Activated T-helper 2 cell treated with anti-CD3 and anti-CD28 coated beads, Interferon-gamma antibody, Interleukin-2, Interleukin-4, amounts not matched to agents 10 μg/mL and 5 μg/mL and 100 μg/mL, durations not matched to agents 14 hours and 24 hours and 36 hours (primary cell): ENCODE measurements at regions not wholly inside any gene's neighbourhood (a gene's known extent, or its start where the extent isn't known, plus 50 kb on each side); places are given as distances from the start of the nearest gene placed in this dataset.

Experiments used
- DNase-seq: peaks from one replicate; pipeline ENCODE4 v3.0.0; 2021; ENCODE audit warnings: low spot score
- H3K27ac Mint-ChIP-seq: one replicate; pipeline ENCODE4 v1.8.0; 2021; ENCODE audit warnings: mixed read lengths
- H3K27me3 Mint-ChIP-seq: one replicate; pipeline ENCODE4 v1.8.0; 2021; ENCODE audit warnings: low read depth, mixed read lengths
- H3K36me3 Mint-ChIP-seq: one replicate; pipeline ENCODE4 v1.8.0; 2021; ENCODE audit warnings: low read depth, mixed read lengths
- H3K4me1 Mint-ChIP-seq: one replicate; pipeline ENCODE4 v1.8.0; 2021; ENCODE audit warnings: low read depth, mixed read lengths
- H3K4me3 Mint-ChIP-seq: one replicate; pipeline ENCODE4 v1.8.0; 2021; ENCODE audit warnings: low read depth, mild to moderate bottlenecking, moderate library complexity, mixed read lengths
- H3K9me3 Mint-ChIP-seq: one replicate; pipeline ENCODE4 v1.8.0; 2021; ENCODE audit warnings: mixed read lengths
- intact Hi-C: fragments of 100-400 bp; cut with micrococcal nuclease; formaldehyde crosslinking; loops from one replicate; pipeline ENCODE4 v1.15.1; 2023

DNA sequence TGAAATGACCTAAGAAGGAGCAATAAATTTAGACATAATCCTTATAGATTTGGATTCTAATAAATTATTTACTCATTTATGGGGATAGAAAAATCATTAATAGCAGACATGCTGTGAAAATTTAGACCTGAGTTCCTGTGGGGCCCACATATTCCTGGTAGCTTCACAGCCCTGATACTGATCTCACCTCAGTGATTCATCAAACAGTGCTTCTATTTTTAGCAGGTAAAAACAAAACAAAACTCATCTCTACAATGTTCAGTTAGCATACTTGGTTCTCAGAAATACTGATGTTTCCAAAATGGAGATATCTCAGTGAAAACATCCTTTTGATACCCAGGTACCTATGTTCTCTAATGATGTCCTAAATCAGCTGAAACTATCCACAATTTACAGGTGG is 841.1 kb upstream of the SORCS1 start:
- no peak for DNase-seq
- peaks cover 31% of the 10 kb centered on the region for H3K9me3 Mint-ChIP-seq
- peaks cover 9% of the 10 kb centered on the region for H3K4me1 Mint-ChIP-seq
- peak overlapping the region; percentile 49 for H3K27ac Mint-ChIP-seq
- peaks cover 3% of the 10 kb centered on the region for H3K36me3 Mint-ChIP-seq
- no peaks in the 10 kb centered on the region for H3K27me3 Mint-ChIP-seq
- no peak overlapping the region for H3K4me3 Mint-ChIP-seq
- intact Hi-C loops = loop anchor here (1.0 kb wide), 1 partner anchor 9 kb away; no protein-coding TSS in a partner anchor

DNA sequence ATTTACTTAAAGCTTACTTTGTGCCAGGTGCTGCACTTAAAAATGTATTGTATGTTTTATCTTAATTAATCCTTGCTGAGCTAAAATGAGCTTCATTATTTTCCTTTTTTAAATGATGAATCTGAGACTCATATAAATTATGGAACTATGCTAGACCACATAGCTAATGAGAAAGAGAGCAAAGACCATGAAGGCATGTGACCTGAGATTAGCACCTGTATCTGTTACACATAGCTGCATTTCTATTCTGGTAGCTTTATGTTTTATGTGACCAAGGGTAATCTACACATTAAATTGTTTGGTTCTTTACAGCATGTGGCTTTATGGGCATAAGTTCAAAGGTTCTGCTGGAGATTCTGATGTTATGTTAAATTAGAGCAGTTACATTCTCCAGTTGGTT is 839.1 kb upstream of the SORCS1 start:
- Mint-ChIP-seq H3K4me3 (no peak overlapping the region), H3K36me3 (peaks cover 3% of the 10 kb centered on the region)
- intact Hi-C loops = no loop called here

GRCh38 chr10:108003061-108003460 is 838.6 kb upstream of the SORCS1 start:
- H3K27me3 Mint-ChIP-seq = no peaks in the 10 kb centered on the region
- no peak for DNase-seq
- H3K4me1 Mint-ChIP-seq = peaks cover 10% of the 10 kb centered on the region
- intact Hi-C loops = no loop called here
- peaks cover 23% of the 10 kb centered on the region for H3K9me3 Mint-ChIP-seq
- no peak overlapping the region for H3K4me3 Mint-ChIP-seq
- H3K27ac Mint-ChIP-seq = no peak overlapping the region
- peaks cover 3% of the 10 kb centered on the region for H3K36me3 Mint-ChIP-seq

More for the DNA sequence above, 839.1 kb upstream of the SORCS1 start:
- H3K4me1 Mint-ChIP-seq = peaks cover 10% of the 10 kb centered on the region
- H3K27ac Mint-ChIP-seq = no peak overlapping the region
- H3K9me3 Mint-ChIP-seq = peaks cover 28% of the 10 kb centered on the region
- DNase-seq = no peak
- no peaks in the 10 kb centered on the region for H3K27me3 Mint-ChIP-seq

DNA sequence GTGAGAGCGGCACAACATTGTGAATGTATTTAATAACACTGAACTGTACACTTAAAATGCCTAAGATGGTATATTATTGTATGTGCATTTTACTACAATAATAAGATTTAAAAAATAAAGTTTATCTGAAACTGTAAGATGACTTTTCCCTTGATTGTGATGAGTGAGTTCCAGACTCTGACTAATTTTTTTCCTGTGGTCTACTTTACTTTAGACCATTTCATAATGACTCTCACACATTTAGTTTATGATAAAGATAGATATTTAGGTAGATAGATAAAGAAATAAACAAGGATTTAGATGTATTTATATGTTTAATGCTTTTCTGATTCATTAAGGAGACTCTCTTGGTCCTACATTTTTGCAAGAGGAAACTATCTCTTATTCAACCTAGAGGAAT is 835.9 kb upstream of the SORCS1 start:
- Mint-ChIP-seq H3K27ac (no peak overlapping the region), H3K9me3 (peaks cover 6% of the 10 kb centered on the region), H3K4me1 (peaks cover 6% of the 10 kb centered on the region), H3K4me3 (no peak overlapping the region), H3K27me3 (no peaks in the 10 kb centered on the region), H3K36me3 (no peaks in the 10 kb centered on the region)
- intact Hi-C loops = no loop called here
- DNase-seq = no peak

DNA sequence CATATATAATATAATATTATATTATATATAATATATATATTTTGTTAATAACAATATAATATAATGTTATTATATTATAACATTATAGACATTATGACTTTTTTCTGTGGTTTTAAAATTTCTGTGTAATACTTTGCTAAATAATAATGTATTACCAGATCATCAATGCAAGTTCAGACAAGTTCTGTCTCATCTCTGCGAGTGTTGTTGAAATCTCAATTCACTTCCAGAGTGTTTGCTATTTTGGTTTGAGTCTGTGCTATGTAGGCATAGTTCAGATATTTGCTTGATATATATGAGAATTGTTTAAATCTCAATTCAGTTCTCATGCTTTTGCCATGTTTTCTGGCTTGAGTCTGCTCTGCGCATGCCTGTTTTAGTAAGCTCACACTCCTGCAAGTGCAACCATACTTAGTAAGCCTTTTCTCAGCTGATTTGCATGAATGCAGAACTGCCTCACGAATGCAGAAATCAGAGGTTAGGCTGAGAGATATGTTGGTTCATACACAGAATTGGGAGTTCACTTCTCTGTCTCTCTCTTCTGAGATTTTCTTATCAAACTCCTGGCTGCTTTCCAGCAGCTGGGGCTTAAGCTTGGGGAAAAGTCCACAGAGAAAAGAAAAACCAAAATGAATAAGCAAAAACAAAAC is 830.2 kb upstream of the SORCS1 start:
- intact Hi-C loops = no loop called here
- H3K27me3 Mint-ChIP-seq = no peaks in the 10 kb centered on the region
- no peaks in the 10 kb centered on the region for H3K36me3 Mint-ChIP-seq
- H3K9me3 Mint-ChIP-seq = no peaks in the 10 kb centered on the region
- no peak overlapping the region for H3K4me3 Mint-ChIP-seq
- H3K27ac Mint-ChIP-seq = no peak overlapping the region
- no peaks in the 10 kb centered on the region for H3K4me1 Mint-ChIP-seq
- no peak for DNase-seq

- Mint-ChIP-seq H3K27me3 (no peaks in the 10 kb centered on the region), H3K4me3 (no peak overlapping the region), H3K4me1 (no peaks in the 10 kb centered on the region), H3K36me3 (no peaks in the 10 kb centered on the region), H3K9me3 (peaks cover 15% of the 10 kb centered on the region), H3K27ac (no peak overlapping the region)
- intact Hi-C loops = no loop called here
- DNase-seq = no peak
These were observed 822.1 kb upstream of the SORCS1 start for GRCh38 chr10:107986571-107986970.

GRCh38 chr10:107984581-107984980 is 820.1 kb upstream of the SORCS1 start:
- intact Hi-C loops = no loop called here
- Mint-ChIP-seq H3K9me3 (peaks cover 18% of the 10 kb centered on the region), H3K4me1 (no peaks in the 10 kb centered on the region), H3K27me3 (no peaks in the 10 kb centered on the region), H3K27ac (no peak overlapping the region), H3K4me3 (no peak overlapping the region), H3K36me3 (no peaks in the 10 kb centered on the region)
- DNase-seq = no peak

GRCh38 chr10:107984149-107984548 is 819.6 kb upstream of the SORCS1 start:
- Mint-ChIP-seq H3K4me3 (no peak overlapping the region), H3K4me1 (no peaks in the 10 kb centered on the region), H3K27ac (no peak overlapping the region), H3K27me3 (no peaks in the 10 kb centered on the region), H3K36me3 (no peaks in the 10 kb centered on the region), H3K9me3 (peaks cover 18% of the 10 kb centered on the region)
- intact Hi-C loops = no loop called here
- no peak for DNase-seq

- Mint-ChIP-seq H3K27me3 (no peaks in the 10 kb centered on the region), H3K27ac (no peak overlapping the region), H3K36me3 (no peaks in the 10 kb centered on the region), H3K9me3 (peaks cover 33% of the 10 kb centered on the region), H3K4me1 (no peaks in the 10 kb centered on the region), H3K4me3 (no peak overlapping the region)
- intact Hi-C loops = no loop called here
- DNase-seq = no peak
These were observed 813.9 kb upstream of the SORCS1 start for GRCh38 chr10:107978455-107978854.

DNA sequence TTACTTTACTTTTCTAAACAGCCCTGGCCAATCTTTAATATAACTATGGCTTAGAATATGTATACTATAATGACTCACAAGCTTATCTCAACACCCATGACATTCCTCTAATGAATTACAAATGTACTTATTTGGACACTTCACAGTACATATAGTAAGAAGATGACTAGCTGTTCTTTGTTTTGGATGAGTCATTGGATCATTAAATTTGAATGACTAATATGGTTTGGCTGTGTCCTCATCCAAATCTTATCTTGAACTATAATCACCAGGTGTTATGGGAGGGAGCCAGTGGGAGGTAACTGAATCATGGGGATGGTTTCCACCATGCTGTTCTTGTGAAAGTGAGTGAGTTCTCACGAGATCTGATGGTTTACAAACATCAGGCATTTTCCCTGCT is 807.5 kb upstream of the SORCS1 start:
- DNase-seq = no peak
- H3K4me1 Mint-ChIP-seq = no peaks in the 10 kb centered on the region
- peaks cover 36% of the 10 kb centered on the region for H3K9me3 Mint-ChIP-seq
- H3K4me3 Mint-ChIP-seq = no peak overlapping the region
- H3K27ac Mint-ChIP-seq = no peak overlapping the region
- H3K27me3 Mint-ChIP-seq = no peaks in the 10 kb centered on the region
- intact Hi-C loops = no loop called here
- no peaks in the 10 kb centered on the region for H3K36me3 Mint-ChIP-seq

GRCh38 chr10:107971411-107971810 is 806.9 kb upstream of the SORCS1 start:
- Mint-ChIP-seq H3K36me3 (no peaks in the 10 kb centered on the region), H3K4me1 (no peaks in the 10 kb centered on the region), H3K27ac (no peak overlapping the region), H3K4me3 (no peak overlapping the region), H3K9me3 (peaks cover 38% of the 10 kb centered on the region), H3K27me3 (no peaks in the 10 kb centered on the region)
- intact Hi-C loops = no loop called here
- no peak for DNase-seq

DNA sequence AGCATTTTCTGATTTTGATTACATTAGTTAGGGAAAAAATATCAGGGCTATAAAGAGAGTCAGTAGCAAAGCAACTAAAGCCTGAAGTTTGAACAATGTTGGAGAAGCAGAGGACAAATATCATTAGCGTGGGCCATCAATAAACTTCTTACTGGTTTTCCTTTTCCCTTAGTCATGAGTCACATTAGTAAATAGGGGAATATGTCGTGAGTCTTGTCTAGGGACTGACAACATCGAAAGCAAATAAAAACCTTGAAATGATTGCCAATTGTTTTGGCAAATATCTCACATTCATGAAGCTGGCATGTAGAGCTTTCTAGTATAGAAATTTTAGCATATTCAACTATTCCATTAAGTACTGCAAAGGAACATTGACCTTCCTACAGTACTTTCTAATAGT is 806.0 kb upstream of the SORCS1 start:
- Mint-ChIP-seq H3K27ac (no peak overlapping the region), H3K4me3 (no peak overlapping the region), H3K4me1 (no peaks in the 10 kb centered on the region), H3K9me3 (peaks cover 36% of the 10 kb centered on the region), H3K27me3 (no peaks in the 10 kb centered on the region), H3K36me3 (no peaks in the 10 kb centered on the region)
- DNase-seq = no peak
- intact Hi-C loops = no loop called here

GRCh38 chr10:107969936-107970335 is 805.4 kb upstream of the SORCS1 start:
- intact Hi-C loops = no loop called here
- H3K27me3 Mint-ChIP-seq = no peaks in the 10 kb centered on the region

GRCh38 chr10:107966826-107967225 is 802.3 kb upstream of the SORCS1 start:
- no peak overlapping the region for H3K4me3 Mint-ChIP-seq
- no peaks in the 10 kb centered on the region for H3K27me3 Mint-ChIP-seq
- intact Hi-C loops = no loop called here
- H3K4me1 Mint-ChIP-seq = no peaks in the 10 kb centered on the region
- DNase-seq = no peak
- peaks cover 22% of the 10 kb centered on the region for H3K9me3 Mint-ChIP-seq
- H3K36me3 Mint-ChIP-seq = no peaks in the 10 kb centered on the region
- no peak overlapping the region for H3K27ac Mint-ChIP-seq

More at GRCh38 chr10:107969936-107970335, 805.4 kb upstream of the SORCS1 start:
- Mint-ChIP-seq H3K9me3 (peaks cover 35% of the 10 kb centered on the region), H3K4me1 (no peaks in the 10 kb centered on the region), H3K36me3 (no peaks in the 10 kb centered on the region), H3K27ac (no peak overlapping the region), H3K4me3 (no peak overlapping the region)
- DNase-seq = no peak
